Stimulated activated CD4-positive, alpha-beta T cell treated with anti-CD3 and anti-CD28 coated beads, Interleukin-15, amount 100 ng/mL, for 24 hours (primary cell): ENCODE measurements at regions not wholly inside any gene's neighbourhood (a gene's known extent, or its start where the extent isn't known, plus 50 kb on each side); places are given as distances from the start of the nearest gene placed in this dataset.
"Not testable (repeated sequence)": the region's sequence is repeated elsewhere in the genome, so short reads cannot be mapped to it uniquely, and the experiment has no call there.

Experiments
- DNase-seq: peaks from one replicate; pipeline ENCODE4 v3.0.0-alpha.2; 2020

- no peak for DNase-seq
Observed at GRCh38 chr3:6657591-6657990, 203.3 kb upstream of the GRM7 start.

- no peak for DNase-seq
Observed at GRCh38 chr3:6667354-6667753, 193.6 kb upstream of the GRM7 start.

GRCh38 chr3:6671363-6671762 lies 189.6 kb upstream of the GRM7 start:
- DNase-seq = no peak

- DNase-seq = no peak
Observed at GRCh38 chr3:6679510-6679909, 181.4 kb upstream of the GRM7 start.

GRCh38 chr3:6680119-6680806 lies 180.7 kb upstream of the GRM7 start:
- DNase-seq = no peak

GRCh38 chr3:6697285-6697684 lies 163.6 kb upstream of the GRM7 start:
- no peak for DNase-seq

GRCh38 chr3:6697722-6698121 lies 163.2 kb upstream of the GRM7 start:
- DNase-seq = no peak

- not testable (repeated sequence) for DNase-seq
Observed at GRCh38 chr3:6704817-6705216, 156.1 kb upstream of the GRM7 start.

GRCh38 chr3:6706777-6707176 lies 154.1 kb upstream of the GRM7 start:
- no peak for DNase-seq

GRCh38 chr3:6709178-6709577 lies 151.7 kb upstream of the GRM7 start:
- DNase-seq = no peak

- DNase-seq = no peak
Observed at GRCh38 chr3:6714962-6715361, 146.0 kb upstream of the GRM7 start.

GRCh38 chr3:6716420-6716819 lies 144.5 kb upstream of the GRM7 start:
- DNase-seq = no peak

- DNase-seq = no peak
Observed at GRCh38 chr3:6717026-6717943, 143.6 kb upstream of the GRM7 start.

GRCh38 chr3:6719999-6720398 lies 140.9 kb upstream of the GRM7 start:
- DNase-seq = no peak

- no peak for DNase-seq
Observed at GRCh38 chr3:6721491-6721890, 139.4 kb upstream of the GRM7 start.

- DNase-seq = no peak
Observed at GRCh38 chr3:6723205-6723604, 137.7 kb upstream of the GRM7 start.

GRCh38 chr3:6726811-6727210 lies 134.1 kb upstream of the GRM7 start:
- no peak for DNase-seq

GRCh38 chr3:6732807-6733206 lies 128.1 kb upstream of the GRM7 start:
- no peak for DNase-seq

- DNase-seq = no peak
Observed at GRCh38 chr3:6733699-6734394, 127.1 kb upstream of the GRM7 start.

- no peak for DNase-seq
Observed at GRCh38 chr3:6734395-6734746, 126.5 kb upstream of the GRM7 start.

- DNase-seq = no peak
Observed at GRCh38 chr3:6736836-6737629, 123.9 kb upstream of the GRM7 start.

GRCh38 chr3:6737630-6738029 lies 123.3 kb upstream of the GRM7 start:
- no peak for DNase-seq

GRCh38 chr3:6739288-6739687 lies 121.6 kb upstream of the GRM7 start:
- no peak for DNase-seq
